NCI-H226 (cell line): ENCODE measurements at regions not wholly inside any gene's neighbourhood (a gene's known extent, or its start where the extent isn't known, plus 50 kb on each side); places are given as distances from the start of the nearest gene placed in this dataset.

Experiments used
- DNase-seq: peaks from one replicate; pipeline ENCODE4 v3.0.0-alpha.2; 2015

GRCh38 chr9:81388831-81389230 lies 300.5 kb downstream of the TLE1 start:
- DNase-seq: no peak

DNA sequence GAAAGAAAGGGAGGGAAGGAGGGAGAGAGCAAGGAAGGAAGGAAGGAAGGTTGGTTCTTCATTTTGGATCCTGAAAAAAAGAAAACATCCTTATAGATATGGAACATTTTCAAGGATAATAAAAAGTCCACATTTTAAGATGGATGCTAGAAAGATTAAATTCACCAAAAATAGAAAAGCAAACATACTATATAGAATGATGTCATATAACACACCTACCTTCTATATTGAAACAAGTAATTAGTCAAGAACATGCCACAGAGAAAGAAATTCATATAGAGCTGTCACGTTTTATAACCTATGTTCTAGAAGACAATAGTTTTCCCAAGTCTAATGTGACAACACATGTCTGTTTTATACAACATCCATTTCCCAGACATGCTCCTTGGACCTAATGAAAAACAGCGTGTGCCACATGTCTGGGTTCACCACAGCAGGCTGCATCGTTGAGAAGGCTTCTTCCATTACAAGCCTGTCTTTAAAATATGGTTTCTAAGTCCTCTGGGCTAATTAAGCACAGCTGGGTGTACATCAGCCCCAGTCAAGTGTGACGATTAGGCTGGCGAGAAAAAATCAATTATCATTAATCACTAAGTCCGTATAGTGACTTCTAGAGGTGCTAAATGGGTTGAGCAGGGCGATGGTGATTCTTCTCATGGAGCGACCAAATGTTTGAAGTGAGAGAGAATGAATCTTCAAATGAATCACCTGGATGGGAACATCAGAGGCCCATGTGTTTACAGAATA lies 301.8 kb downstream of the TLE1 start:
- no peak for DNase-seq

GRCh38 chr9:81384911-81385310 lies 304.4 kb downstream of the TLE1 start:
- DNase-seq: peak; percentile 85

GRCh38 chr9:81382281-81382680 lies 307.1 kb downstream of the TLE1 start:
- DNase-seq: peak; percentile 93

- no peak for DNase-seq
Measured at GRCh38 chr9:81381694-81382093, 307.7 kb downstream of the TLE1 start.

DNA sequence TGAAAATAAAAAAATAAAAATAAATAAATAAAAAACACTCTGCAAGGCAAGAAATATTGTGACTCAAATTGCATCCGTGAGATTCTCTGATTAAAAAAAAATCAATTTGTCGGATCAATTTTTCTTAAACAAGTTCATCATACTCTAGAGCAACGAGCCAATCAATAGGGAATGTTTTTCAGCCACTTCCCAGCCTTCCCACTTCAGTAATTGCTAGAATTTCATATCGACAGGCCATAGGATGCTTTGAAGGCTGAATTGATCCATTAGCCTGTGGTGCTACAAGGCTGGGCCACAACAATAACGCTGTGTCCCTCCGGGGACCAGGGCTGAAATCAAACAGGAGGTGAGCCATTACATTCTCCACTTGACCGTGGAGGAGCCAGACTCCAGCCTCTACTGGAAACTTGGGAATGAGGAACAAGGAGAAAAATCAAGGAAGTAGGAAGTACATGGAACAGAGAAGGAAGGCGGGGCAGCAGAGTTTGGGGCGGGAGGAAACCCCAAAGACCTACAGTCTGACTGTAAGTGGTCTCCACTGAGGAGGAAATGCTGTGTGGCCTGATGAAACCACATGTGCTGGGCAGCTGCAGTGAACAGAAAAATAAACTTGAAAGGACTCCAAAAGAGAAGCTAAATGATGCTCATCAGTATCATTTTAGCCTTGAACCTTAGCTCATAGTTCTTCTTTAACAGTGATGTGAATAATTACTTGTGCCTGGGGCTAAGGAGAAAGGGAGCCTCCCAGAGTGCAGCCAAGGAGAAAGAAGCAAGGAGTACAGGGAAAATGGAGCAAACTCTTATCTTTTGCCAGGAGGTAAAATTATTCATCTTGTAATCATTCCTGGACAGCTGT lies 308.6 kb downstream of the TLE1 start:
- peak; percentile 95 for DNase-seq

DNA sequence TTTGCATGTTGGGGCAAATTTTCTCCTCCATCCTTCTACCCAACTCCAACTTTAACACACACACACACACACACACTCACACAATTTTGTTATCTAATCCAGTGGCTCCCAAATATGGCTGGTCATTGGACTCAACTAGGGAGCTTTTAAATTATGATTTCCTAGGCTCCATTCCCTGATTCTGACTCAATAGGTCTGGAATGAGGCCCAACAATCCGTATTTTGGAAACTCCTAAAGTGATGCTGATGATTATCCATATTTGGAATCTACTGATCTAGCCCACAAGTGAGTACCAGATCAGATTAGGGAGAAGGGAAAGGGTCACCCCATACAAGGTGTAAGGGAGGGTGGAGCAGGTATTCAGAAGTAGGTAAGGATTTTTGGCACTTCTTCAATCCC lies 309.7 kb downstream of the TLE1 start:
- no peak for DNase-seq

DNA sequence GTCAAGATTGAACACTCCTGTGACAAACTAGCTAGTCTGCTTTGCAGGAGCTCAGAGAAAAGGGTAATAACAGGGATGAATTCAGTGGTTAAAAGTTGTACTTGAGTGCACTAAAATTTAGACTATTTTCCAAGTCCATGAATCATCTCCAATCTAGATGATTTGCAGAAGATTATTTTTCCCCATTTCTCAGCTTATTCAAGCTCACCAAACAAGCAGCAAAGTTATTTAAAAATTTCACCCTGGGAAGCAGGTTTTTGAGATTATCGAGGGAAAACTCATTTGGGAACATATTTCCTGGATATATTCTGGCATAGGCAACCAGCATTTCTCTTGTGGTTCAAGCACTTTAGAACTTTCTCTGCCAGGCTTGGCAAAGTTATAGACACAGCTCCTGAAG lies 311.4 kb downstream of the TLE1 start:
- DNase-seq: no peak

GRCh38 chr9:81377320-81377719 lies 312.0 kb downstream of the TLE1 start:
- DNase-seq: no peak

DNA sequence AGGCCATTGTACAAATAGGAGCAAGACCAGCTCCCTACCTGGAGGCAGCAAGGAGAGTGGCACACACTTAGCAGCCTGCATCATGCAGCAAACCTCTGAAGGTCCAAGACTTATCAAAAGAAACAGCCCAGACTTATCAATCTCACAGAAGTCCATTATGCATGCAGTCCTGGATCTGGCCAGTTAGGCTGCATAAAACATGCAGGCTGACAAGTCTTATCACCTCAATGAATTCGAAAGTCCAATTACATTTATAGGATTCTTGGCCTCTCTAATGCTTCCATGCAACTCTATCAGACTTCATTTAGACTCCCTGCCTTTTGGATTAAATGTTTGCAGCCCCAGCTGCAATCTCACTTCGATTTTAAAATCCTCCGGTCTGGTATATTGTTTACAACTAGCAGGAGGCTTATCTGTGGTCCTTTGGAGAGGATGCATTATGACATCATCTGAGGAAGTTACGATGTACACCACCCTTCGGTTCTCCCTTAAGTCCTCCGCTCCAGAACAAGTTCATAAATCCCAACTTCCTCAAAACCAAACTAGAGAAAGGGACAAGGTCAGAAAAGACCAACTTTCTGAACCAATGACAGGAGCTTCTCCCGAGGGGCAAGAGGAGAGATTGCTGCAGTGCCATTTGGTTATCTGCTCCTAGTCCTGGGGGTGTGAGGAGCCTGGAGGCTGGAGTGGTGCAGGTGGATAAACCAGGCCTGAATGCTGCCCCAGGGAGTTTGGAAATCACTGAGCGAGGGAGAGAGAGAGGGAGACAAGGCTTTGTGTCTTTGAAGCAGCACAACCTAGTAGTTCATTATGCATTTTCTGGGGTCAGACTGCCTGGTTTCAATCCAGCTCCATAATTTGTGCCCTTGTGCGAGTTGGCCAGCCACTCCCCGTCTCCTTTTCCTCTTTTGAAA lies 313.9 kb downstream of the TLE1 start:
- DNase-seq: no peak

DNA sequence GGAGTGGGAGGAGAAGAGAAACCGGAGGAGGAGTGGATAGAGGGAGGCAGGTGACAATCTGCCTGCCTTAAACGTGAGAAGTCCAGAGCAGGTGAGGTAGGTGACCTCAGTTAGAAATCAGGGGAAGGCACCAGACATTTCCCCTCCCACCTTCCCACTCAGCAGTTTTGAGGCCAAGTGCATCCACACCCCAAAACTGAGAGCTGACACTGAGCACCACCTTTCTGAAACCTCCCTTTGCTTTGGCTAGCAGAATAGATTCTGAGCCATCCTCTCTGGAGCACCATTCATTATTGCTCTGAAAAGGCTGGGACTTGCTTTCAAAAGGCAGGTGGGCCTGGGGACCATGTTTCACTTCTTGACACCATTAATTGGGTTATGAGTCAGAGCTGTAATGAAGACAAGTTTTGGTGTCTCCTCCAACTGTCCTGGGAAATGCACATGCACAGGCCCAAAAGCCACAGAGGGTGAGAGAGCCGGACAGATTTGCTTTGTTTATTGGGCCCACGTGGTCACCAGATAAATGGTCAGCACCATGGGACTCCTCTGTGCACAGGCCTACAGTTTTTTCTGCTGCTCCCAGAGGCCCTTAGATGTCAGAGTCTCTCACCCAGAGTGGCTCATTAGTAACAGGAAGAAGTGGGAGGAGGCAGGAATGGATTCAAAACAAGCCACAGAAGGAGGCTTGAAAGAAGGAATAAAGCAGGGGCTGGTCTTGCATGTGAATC lies 314.7 kb downstream of the TLE1 start:
- DNase-seq: peak; percentile 32

- no peak for DNase-seq
Measured at GRCh38 chr9:81373294-81373693, 316.1 kb downstream of the TLE1 start.

- no peak for DNase-seq
Measured at GRCh38 chr9:81372628-81373191, 316.6 kb downstream of the TLE1 start.

GRCh38 chr9:81371824-81372223 lies 317.5 kb downstream of the TLE1 start:
- no peak for DNase-seq

DNA sequence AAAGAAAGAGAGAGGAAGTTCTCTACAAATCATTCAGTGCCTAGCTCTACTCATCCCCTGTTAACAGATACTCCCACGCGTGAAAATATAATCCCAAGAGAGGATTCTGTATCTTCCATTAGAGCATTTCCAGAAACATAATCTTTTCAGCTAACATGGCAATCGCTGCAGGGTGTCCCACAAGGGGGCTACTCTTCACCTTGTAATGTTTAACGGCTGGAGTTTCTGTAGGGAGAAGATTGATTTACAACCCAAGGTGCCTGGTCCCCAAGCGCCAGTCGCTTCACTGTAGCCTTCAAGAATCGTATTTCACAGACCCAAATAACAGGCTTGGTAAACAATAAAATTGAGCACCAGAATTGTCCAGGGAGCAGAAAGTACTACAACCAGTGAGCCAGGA lies 318.7 kb downstream of the TLE1 start:
- DNase-seq: no peak

DNA sequence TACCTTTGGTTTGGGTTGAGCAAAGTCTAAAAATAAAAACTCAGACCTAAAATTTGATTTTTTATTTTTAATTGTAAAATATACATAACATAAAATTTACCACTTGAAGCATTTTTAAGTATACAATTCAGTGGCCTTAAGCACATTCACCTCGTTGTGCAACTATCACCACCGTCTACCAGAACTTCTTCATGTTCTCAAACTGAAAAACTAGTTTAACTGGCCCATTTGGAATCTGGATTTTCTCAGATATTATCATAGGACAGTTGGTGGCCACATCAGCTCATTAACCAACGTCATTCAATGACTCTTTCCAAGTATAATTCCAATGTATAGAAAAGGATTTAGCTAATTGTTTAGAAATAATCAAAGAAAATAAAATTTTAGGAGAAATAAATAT lies 319.3 kb downstream of the TLE1 start:
- DNase-seq: no peak

GRCh38 chr9:81369121-81369520 lies 320.2 kb downstream of the TLE1 start:
- no peak for DNase-seq

GRCh38 chr9:81363916-81364480 lies 325.3 kb downstream of the TLE1 start:
- no peak for DNase-seq

- no peak for DNase-seq
Measured at GRCh38 chr9:81361296-81361695, 328.1 kb downstream of the TLE1 start.

- DNase-seq: no peak
Measured at GRCh38 chr9:81351166-81351565, 338.2 kb downstream of the TLE1 start.

DNA sequence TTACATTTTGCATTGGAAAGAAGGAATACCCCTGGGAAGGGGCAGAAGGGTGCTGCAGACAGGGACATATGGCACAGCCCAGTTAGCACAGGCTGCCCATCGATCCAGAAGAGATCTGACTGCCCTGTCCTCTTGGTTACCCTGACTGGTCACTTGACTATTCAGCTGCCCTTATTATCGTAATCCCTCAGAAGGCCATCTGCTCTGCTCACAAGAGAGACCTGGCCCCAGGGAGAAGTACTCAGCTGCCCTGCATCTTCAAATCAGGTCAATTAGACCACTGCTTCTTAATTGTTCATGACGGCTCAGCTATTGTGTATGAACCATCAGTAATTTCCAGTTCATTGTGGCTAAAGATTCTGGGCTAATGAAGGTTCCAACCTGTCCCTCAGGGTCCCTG lies 345.0 kb downstream of the TLE1 start:
- no peak for DNase-seq

- no peak for DNase-seq
Measured at GRCh38 chr9:81335879-81336421, 353.4 kb downstream of the TLE1 start.
